ENCODE measurements at regions not wholly inside any gene's neighbourhood (a gene's known extent, or its start where the extent isn't known, plus 50 kb on each side); places are given as distances from the start of the nearest gene placed in this dataset.

GRCh38 chr7:155217634-155218033, 80.0 kb upstream of the INSIG1 start:
- ChIA-PET POLR2A (interaction anchor here (1.0 kb wide), 1 partner anchor 80 kb away, joined by 3 read pairs; the partner anchor contains the start of gene INSIG1), CTCF (interaction anchor here (1.3 to 1.5 kb wide), 4 partner anchors 11 to 128 kb away, joined by 3 to 7 read pairs (median 4); no protein-coding TSS in a partner anchor)
- no peak for DNase-seq (ENCODE audit: low read depth, low spot score)
- no peak overlapping the region for H3K4me3 ChIP-seq (ENCODE audit: low read depth, low read length)
- TF ChIP-seq CTCF (IDR thresholded peaks at IDR 0.05; ENCODE audit: insufficient read depth, low read length, missing control alignments) = no peak

GRCh38 chr7:155218276-155219153, 79.2 kb upstream of the INSIG1 start:
- ChIA-PET POLR2A (no interaction called here), CTCF (interaction anchor here (1.3 to 1.5 kb wide), 2 partner anchors 11 to 13 kb away, joined by 3 to 7 read pairs; no protein-coding TSS in a partner anchor)
- TF ChIP-seq CTCF (IDR thresholded peaks at IDR 0.05; ENCODE audit: insufficient read depth, low read length, missing control alignments) = no peak

GRCh38 chr7:155219154-155219531, 78.5 kb upstream of the INSIG1 start:
- no peak for TF ChIP-seq CTCF (IDR thresholded peaks at IDR 0.05; ENCODE audit: insufficient read depth, low read length, missing control alignments)
- H3K4me3 ChIP-seq (ENCODE audit: low read depth, low read length) = no peak overlapping the region
- ChIA-PET POLR2A (no interaction called here), CTCF (interaction anchor here (1.5 kb wide), 1 partner anchor 14 kb away, joined by 3 read pairs; no protein-coding TSS in a partner anchor)
- no peak for DNase-seq (ENCODE audit: low read depth, low spot score)

More at GRCh38 chr7:155218276-155219153, 79.2 kb upstream of the INSIG1 start:
- DNase-seq (ENCODE audit: low read depth, low spot score) = no peak
- H3K4me3 ChIP-seq (ENCODE audit: low read depth, low read length) = no peak overlapping the region

- H3K4me3 ChIP-seq (ENCODE audit: low read depth, low read length) = no peak overlapping the region
- TF ChIP-seq CTCF (IDR thresholded peaks at IDR 0.05; ENCODE audit: insufficient read depth, low read length, missing control alignments) = no peak
- ChIA-PET POLR2A (no interaction called here), CTCF (interaction anchor here (2.0 kb wide), 1 partner anchor 10 kb away, joined by 5 read pairs; no protein-coding TSS in a partner anchor)
- no peak for DNase-seq (ENCODE audit: low read depth, low spot score)
Observed at GRCh38 chr7:155219947-155220769, 77.5 kb upstream of the INSIG1 start.

- DNase-seq (ENCODE audit: low read depth, low spot score) = no peak
- POLR2A ChIA-PET = no interaction called here
- H3K4me3 ChIP-seq (ENCODE audit: low read depth, low read length) = no peak overlapping the region
- no peak for TF ChIP-seq CTCF (IDR thresholded peaks at IDR 0.05; ENCODE audit: insufficient read depth, low read length, missing control alignments)
- CTCF ChIA-PET = interaction anchor here (2.0 kb wide), 1 partner anchor 9 kb away, joined by 5 read pairs; no protein-coding TSS in a partner anchor
Observed at GRCh38 chr7:155220903-155221302, 76.8 kb upstream of the INSIG1 start.

Measured in AG04449 (cell line).